HG02571 (cell line): ENCODE measurements at regions not wholly inside any gene's neighbourhood (a gene's known extent, or its start where the extent isn't known, plus 50 kb on each side); places are given as distances from the start of the nearest gene placed in this dataset.
"Not testable (repeated sequence)": the region's sequence is repeated elsewhere in the genome, so short reads cannot be mapped to it uniquely, and the experiment has no call there.

Source experiments
- ATAC-seq: cut with Tn5 transposase; IDR thresholded peaks from one replicate; pipeline ENCODE4 v1.9.1; 2021; ENCODE audit warnings: mild to moderate bottlenecking, moderate library complexity; ENCODE audit not compliant: unreplicated experiment

DNA sequence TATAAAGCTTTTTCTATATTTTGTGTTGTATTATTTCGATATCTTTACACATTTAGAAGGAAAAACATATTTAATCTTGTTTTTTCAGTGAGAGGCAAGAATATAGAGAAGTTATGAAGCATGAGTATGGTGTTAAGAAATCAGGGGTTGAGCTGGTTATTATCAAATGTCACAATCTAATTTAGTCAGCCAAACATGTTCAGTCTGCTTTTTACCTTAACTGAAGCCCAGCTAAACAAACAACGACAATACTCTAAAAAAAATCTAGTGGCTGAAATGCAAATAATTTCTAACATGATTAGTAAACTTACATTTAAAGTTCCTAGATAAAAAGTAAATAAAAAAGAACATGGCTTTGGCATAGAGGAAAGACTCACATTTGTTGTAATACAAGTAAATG lies 433.8 kb upstream of the NRSN1 start:
- no peak for ATAC-seq

DNA sequence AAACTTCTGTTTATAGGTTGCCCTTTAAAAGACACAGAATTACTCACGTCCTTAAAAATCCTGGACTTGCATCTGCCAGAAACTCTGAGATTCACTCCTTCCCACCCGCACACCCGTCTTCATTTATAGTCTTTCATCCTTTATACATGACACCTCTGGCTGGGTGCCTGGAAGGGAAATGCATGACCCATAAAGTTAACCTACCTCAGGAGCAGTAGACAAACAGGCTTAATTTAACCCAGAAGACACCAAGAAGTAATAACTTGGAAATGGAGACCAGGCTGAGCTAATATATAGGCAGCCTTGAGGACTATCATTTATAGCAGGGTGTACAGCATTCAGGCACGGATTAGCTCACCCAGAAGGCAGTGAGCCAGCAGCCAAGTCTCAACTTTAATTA lies 429.0 kb upstream of the NRSN1 start:
- no peak for ATAC-seq

DNA sequence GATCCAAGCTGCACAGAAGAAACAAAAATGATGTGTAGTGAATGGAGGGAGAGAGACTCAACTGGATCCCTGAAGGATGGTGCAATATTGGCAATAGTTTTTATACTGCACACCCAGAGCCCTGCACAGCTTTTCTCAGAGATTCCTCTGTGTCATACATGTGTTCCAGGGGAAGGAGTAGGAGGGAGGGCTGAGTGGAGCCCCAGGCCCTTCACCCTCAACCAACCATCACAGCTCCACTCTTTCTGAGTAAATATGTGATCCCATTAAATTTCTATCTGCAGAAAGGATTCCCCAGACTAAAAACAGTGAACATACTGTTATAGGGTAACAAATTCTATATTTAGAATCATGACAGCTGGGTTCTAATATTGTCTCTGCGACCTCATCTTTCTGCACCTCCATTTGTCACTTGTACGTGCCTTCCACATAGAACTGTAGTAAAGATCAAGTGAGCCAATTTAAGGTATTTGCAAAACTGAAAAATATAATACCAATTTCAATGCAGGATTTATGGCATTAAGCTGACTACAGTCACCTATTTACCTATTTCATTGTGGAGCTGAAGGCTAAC lies 421.4 kb upstream of the NRSN1 start:
- ATAC-seq, result no peak

DNA sequence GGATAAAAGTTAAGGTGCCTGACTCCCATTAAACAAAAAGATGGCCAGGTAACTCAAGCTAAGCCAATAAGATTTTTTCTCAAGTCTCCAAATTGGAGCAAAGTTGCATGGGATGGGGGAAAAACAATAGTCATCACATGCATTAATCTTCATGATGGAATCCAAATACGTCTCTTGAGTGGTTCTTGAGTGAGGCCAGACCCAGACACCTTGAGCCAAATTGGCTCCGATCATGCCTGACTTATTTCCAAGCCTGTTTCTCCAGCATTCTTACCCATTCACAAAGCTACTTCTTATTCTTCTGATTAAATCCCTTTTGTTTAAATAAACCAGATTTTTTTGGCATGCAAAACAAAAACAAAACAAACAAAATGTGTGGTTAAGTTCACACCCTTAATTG lies 420.3 kb upstream of the NRSN1 start:
- ATAC-seq, result no peak

DNA sequence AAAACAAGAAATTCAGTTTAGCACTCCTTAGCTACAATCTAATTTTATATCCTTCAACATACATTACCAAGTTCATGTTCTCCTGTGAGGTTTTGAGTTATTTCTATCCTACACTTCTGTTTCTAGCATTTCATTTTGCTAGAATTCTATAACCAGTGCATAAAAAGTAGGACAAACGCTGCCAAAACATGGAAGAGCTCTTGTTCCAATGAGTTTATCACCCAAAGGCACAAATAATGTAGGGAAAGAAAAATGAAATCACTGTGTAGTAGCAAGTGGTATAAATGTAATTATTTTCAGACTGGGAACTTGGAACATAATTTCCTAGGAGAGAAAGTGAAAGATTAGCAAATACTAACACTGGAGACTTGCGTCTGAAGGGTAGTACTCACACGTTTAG lies 413.3 kb upstream of the NRSN1 start:
- no peak for ATAC-seq

DNA sequence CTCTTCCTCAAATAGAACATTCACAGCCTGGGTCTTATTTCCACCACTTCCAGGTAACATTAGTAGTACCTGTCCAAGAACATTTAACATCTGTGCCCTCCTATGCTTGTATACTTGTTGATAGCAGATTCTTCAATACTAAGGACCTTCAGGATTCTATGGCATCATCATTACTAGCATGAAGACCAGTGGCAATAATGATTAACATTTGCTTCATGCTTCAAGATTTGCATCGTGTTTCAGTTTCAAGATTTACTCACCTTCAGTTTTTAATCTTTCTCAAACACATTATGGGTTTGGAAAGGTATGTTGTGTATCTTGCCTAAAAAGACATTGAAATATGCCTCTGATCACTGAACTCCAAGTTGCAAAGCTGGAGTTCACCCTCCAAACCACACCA lies 412.8 kb upstream of the NRSN1 start:
- ATAC-seq, result no peak

DNA sequence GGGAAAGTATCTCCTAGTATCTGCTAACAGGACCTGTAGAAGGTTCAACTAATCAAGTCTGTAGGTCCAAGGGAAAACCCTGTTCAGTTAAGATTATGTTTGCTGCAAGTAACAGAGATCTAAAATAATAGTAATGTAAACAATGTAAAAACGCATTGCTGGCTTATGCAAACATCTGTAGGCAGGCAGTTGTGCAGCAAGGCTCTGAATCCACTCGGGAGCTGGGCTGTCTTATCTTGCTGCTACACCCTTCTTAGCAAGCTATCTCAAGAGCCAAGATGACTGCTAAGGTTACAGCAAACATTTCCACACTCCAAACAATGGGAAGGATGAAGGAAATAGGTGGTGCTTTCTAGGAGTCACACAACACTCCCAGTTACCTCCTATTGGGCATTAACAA lies 397.3 kb upstream of the NRSN1 start:
- ATAC-seq, result no peak

DNA sequence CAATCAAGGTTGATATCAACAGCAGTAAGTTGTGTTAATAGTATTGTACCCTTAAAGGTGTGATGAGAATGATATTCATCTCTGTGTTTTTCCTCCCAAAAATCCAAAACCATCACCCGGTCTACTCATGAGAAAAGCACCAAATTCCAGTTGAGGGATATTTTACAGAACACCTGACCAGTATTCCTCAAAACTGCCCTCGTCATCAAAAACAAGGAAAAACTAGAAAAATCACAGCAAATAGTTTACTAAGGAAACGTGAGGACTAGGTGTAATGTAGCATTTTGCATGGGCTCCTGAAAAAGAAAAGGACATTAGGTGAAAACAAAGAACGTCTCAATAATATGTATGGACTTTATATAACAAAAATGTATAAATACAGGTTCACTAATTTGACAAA lies 394.4 kb upstream of the NRSN1 start:
- no peak for ATAC-seq

DNA sequence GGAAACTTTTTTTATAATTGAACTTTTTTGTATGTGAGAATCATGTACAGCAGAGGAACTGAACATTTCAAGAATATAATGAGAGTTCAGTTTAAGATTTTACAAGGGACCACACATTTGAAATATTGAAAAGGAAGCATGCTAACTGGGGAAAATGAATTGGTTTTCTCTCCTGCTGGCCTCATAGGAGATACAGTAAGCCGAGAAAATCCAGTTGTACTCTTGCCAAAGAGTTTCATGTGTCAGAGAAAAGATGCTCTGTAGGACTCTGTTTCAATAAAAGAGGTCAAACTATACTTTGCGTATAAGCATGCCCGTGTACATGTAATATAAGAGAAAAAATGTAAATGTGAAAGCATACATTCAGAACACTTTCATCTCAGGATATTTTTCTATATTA lies 393.5 kb upstream of the NRSN1 start:
- no peak for ATAC-seq

DNA sequence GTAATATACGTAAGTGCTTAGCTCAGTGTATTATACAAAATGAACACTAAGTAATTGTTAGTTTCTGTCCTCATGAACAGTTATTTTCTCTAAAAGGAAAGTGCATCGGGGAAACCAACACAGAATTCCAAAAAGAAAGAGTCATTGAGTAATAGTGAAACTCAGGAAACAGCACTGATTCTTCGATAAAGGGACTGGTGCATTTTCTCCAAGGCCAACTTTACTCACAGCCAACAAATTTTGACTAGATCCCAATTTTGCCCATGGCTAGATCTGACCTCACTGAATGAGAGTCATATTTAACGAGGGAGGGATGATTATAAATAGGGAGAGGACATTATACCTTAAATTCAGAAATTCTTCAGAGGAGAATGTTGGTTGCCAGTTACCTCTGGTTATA lies 390.9 kb upstream of the NRSN1 start:
- no peak for ATAC-seq

DNA sequence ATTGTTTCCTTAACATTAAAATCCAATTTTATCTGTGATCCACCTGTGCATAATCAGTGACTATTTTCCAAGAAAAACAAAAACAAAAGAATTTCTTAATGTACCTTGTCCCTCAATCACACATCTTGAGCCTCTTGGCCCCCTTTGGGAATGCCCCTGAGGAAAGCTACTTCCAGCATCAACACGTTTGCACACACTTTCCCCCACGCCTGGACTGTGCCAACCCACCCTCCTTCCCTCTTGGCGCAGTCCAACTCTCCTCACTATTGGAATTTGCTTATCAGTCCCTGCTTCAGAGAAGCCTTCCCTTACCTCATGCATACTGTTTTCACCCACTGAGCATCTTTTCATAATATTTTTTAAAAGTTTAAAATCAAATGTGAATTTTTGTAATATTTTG lies 389.4 kb upstream of the NRSN1 start:
- ATAC-seq, result no peak

DNA sequence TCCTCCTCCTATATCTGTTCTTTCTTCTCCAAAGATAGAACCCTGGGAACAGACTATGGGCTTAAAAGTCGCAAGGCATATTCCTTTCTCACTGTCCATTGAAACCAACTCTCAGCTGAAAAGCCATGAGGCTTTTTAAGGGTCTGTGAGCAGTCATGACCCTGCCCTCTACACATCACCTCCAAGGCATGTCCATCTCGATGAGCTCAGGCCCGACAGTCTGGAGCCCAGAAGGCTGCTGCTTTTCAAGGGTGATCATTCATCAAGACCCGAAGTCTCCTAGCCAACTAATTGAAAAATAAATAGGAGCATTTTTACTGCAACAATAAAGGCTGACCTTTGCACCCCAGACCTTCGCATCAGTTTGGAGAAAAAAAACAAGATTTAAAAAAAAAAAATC lies 378.8 kb upstream of the NRSN1 start:
- no peak for ATAC-seq

DNA sequence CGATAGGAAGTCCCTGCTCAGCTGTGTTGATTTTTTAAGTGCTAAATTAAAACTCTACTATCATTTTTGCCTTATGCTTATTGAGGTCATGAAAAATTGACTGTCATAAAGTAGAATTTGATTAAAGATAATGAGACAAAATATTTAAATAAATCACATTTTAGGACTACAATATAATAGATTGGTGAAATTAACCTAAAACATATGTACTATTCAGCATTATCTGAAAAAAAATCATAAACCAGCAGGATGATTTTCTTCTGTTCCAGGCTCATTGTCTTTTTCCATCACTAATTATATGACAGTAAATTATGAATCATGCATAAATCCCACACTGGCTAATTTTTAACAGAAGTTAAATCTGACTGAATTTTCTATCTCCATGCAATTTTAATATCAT lies 373.6 kb upstream of the NRSN1 start:
- ATAC-seq, result no peak

DNA sequence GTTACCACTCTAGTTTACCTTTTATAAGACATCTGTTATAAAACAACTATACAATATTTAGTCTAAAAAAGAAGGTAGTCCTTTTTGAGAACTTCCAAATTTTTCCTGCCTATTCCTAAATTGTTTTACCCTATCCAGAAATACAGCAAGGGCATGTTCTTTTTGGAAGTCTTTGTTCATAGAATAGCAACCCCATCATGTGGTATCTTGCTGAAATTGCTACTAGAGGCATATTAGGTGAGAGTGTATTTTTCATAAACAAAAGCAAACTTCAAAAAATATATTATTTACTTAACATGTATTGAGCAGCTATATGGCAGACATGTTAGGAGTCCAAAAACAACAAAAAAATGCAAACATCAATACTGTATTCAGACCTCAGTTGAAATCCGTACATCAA lies 371.8 kb upstream of the NRSN1 start:
- no peak for ATAC-seq

DNA sequence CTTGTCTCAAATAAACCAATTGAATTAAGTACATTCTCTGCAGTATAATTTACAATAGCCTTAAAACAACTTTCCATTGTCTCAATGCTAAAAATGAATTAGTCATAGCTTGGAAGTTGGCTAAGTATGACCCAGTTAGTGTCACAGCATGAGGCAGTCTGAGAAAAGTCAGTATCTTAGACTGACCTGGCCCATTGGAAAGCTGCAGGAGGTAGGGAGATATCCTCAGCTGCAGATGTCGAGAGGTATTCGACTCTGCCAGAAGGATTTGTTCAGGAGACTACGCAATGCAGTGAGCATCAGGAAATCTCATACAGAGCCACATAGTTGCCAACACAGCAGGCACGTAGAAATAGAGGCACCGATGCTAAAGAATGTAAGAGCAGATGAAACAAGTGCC lies 350.9 kb upstream of the NRSN1 start:
- no peak for ATAC-seq

DNA sequence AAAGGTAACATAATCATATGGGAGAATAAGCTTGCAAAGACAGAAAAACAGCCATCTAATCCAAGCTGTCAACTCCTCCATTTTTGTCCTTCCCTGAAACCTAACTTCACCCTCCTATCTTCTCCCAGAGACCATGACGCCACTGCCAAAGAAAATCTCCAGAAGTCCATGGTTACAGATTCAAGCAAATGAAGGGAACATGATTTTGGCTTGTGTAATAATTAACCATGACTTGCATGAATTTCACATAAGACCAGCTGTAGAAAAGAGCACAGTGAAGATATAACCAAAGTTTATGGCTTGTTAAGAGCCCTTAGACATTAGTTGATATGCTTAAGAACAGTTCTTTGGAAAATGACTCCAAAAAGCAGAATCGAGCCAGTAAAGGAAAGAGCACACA lies 342.1 kb upstream of the NRSN1 start:
- no peak for ATAC-seq

DNA sequence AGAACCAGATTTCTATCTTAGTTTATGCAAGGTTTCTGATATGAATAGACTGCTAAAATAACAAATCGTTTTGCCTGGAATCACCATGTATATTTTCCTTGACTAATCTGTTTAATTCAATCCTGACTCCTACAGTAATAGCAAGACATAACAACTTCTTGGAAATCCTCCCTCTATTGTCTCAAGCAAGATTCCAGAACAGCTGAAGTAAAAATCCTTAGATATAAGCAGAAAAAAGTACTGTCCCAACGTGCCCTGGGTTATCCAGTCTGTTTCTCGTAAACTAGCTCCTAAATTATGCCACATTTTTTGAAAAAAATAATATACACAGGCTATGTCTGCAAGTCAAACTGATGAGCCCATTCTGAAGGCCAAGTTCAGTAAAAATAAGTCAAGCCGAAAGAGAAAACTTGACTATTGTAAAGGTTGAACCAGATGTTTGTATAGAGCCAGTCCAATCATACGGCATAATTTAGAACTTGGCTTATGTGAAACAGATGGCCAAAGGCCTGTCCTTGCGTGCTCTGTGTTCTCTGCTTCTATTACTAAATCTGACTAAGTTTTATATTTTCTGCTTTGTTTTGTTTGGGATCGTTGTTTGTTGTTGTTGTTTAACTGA lies 341.6 kb upstream of the NRSN1 start:
- ATAC-seq, result no peak

DNA sequence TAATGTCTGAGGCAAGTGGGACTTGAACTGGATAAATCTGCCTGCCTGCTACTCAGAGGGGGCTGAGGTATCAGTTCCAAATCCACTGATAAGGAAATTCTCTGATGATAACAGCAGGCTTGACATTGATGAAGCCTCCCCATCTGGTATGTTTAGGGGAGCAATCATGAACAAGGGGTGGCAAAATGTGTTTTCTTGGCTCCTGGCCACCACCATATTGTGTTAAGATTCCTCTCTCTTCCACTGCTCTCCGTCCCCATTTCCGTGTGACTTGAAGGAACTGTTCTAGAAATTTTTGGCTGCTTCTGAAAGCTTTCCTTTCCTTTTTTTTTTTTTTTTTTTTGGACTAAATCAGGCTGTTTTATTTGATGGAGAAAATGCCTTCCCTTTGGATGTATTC lies 335.3 kb upstream of the NRSN1 start:
- no peak for ATAC-seq

DNA sequence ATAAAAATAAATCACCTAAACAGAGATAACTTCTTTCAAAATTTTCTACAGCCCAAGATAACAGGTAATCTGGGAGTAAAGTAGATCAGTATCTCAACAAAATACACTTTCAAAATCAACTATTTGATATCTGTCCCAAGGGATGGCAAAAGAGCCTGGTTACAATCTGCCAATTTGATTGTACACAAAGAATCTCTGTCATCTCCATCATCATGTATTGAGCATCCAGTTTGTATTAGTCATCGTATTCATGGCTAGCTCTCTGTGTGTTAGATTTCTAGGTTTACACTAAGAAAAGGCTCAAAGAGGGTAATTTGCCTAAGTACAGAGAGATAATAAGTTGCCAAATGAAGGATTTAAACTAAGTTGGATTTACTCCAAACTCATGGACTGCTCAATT lies 329.0 kb upstream of the NRSN1 start:
- ATAC-seq, result no peak

DNA sequence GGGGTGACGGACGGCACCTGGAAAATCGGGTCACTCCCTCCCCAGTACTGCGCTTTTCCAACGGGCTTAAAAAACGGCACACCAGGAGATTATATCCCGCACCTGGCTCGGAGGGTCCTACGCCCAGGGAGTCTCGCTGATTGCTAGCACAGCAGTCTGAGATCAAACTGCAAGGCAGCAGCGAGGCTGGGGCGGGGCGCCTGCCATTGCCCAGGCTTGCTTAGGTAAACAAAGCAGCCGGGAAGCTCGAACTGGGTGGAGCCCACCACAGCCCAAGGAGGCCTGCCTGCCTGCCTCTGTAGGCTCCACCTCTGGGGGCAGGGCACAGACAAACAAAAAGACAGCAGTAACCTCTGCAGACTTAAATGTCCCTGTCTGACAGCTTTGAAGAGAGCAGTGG lies 321.7 kb upstream of the NRSN1 start:
- ATAC-seq, result not testable (repeated sequence)

DNA sequence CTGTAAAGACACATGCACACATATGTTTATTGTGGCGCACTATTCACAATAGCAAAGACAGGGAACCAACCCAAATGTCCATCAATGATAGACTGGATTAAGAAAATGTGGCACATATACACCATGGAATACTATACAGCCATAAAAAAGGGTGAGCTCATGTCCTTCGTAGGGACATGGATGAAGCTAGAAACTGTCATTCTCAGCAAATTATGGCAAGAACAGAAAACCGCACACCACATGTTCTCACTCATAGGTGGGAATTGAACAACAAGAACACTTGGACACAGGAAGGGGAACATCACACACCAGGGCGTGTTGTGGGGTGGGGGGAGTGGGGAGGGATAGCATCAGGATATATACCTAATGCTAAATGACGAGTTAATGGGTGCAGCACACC lies 304.9 kb upstream of the NRSN1 start:
- ATAC-seq, result not testable (repeated sequence)

DNA sequence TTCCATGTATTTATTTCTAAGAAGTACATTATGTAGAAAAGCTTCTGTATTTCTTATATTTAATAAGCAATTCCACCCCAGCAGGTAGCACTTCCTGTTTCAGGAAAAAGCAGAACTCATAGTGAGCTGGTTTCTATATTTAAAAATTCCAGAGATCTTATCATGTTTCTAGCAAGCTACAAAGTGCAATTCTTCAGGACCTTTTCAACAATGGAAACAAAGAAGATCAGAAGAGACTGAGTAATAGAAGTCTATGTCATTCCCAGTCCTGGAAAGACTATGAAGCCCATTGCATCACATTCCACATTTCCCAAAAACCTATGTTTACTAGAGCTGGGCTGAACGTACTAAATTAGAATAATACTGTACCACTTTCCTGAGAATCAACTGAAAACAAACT lies 302.6 kb upstream of the NRSN1 start:
- no peak for ATAC-seq

DNA sequence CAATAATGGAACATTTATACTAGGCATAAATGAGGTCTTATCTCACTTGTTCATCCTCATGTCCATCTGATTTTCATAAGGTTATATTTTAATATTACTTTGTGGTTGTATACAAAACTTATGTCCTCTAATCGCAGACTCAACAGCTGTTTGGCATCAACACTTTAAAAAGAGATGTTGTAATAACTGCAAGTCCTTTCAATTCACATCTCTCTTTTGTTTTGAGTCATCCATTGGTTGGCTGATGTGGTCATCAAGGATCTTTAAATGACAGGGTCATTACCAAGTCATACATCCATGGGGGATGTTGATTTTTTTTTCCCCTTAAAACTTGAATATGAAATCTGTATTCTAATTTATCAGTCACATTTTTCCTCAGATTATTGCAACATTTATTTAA lies 299.4 kb upstream of the NRSN1 start:
- ATAC-seq, result no peak
